ENCODE measurements at regions not wholly inside any gene's neighbourhood (a gene's known extent, or its start where the extent isn't known, plus 50 kb on each side); places are given as distances from the start of the nearest gene placed in this dataset.

- no peak for DNase-seq
- Mint-ChIP-seq H3K36me3 (ENCODE audit: low read depth) (no peaks in the 10 kb centered on the region), H3K9me3 (no peaks in the 10 kb centered on the region), H3K4me1 (ENCODE audit: low read depth) (no peaks in the 10 kb centered on the region), H3K27me3 (peaks cover 23% of the 10 kb centered on the region), H3K4me3 (no peak overlapping the region), H3K27ac (no peak overlapping the region)
Observed at GRCh38 chr22:27485842-27486241, 315.7 kb downstream of the MN1 start.

GRCh38 chr22:27487600-27488452, 313.7 kb downstream of the MN1 start:
- DNase-seq: no peak
- Mint-ChIP-seq H3K27ac (no peak overlapping the region), H3K9me3 (no peaks in the 10 kb centered on the region), H3K4me1 (ENCODE audit: low read depth) (no peaks in the 10 kb centered on the region), H3K27me3 (peaks cover 23% of the 10 kb centered on the region), H3K36me3 (ENCODE audit: low read depth) (no peaks in the 10 kb centered on the region), H3K4me3 (no peak overlapping the region)

DNA sequence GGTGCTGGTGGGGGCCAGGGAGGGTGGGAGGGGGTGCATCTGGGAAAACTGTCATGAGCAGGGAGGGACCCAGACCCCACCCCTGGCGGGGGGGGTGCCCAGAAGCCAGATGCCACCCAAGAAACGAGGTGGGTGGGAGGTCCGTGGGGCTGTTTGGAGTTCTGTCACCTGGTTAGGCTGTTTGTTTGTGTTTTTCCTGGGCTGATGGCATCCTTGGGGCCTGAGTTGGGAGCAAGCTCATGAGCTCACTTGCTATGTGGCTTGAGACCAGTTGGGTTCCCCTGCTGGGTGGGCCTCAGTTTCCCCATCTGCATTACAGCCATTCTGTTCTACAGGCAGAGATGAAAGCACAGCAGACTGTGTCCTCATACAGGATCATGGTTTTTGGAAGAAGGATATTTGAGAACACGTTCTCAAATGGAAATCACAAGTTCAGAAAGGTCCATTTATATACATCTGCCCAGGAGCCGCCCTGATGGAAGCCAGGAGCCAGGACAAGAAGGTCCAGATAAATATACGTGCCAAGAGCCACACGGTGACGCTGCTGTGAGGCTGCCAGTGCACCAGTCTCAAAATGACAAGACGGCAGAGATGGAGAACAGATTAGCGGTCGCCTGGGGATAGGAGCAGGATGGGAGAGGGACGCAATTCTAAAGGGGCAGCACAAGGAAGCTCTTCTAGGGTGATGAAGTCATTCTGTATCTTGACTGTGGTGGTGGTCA, 312.9 kb downstream of the MN1 start:
- no peaks in the 10 kb centered on the region for H3K4me1 Mint-ChIP-seq (ENCODE audit: low read depth)
- no peak overlapping the region for H3K4me3 Mint-ChIP-seq
- no peak for DNase-seq
- H3K36me3 Mint-ChIP-seq (ENCODE audit: low read depth): no peaks in the 10 kb centered on the region
- no peaks in the 10 kb centered on the region for H3K9me3 Mint-ChIP-seq
- no peak overlapping the region for H3K27ac Mint-ChIP-seq
- H3K27me3 Mint-ChIP-seq: peaks cover 19% of the 10 kb centered on the region

- H3K4me3 Mint-ChIP-seq: no peak overlapping the region
- no peak for DNase-seq
Observed at GRCh38 chr22:27489178-27489675, 312.3 kb downstream of the MN1 start.

DNA sequence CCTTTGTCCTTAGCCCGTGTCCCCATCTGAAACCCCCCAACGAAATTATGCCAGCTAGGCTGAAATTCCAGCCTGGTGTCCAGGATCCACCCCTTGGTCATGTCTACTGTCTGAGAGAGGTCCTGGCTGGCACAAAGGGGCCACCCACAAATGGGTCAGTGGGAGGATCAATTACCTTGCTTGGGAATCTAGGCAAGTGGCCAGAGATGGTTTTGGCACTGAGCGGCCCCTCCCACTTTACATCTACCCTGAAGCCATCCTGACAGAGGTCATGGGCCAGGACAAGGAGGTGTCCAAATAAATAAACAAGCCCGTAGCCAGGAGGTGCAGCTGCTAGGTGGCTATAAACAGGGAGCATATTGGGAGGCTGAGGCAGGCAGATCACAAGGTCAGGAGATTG, 311.5 kb downstream of the MN1 start:
- H3K9me3 Mint-ChIP-seq: no peaks in the 10 kb centered on the region
- no peak for DNase-seq
- H3K27ac Mint-ChIP-seq: no peak overlapping the region
- no peaks in the 10 kb centered on the region for H3K4me1 Mint-ChIP-seq (ENCODE audit: low read depth)
- peaks cover 19% of the 10 kb centered on the region for H3K27me3 Mint-ChIP-seq
- no peak overlapping the region for H3K4me3 Mint-ChIP-seq
- H3K36me3 Mint-ChIP-seq (ENCODE audit: low read depth): no peaks in the 10 kb centered on the region

More at GRCh38 chr22:27489178-27489675, 312.3 kb downstream of the MN1 start:
- Mint-ChIP-seq H3K27ac (no peak overlapping the region), H3K27me3 (peaks cover 19% of the 10 kb centered on the region), H3K4me1 (ENCODE audit: low read depth) (no peaks in the 10 kb centered on the region), H3K36me3 (ENCODE audit: low read depth) (no peaks in the 10 kb centered on the region), H3K9me3 (no peaks in the 10 kb centered on the region)

GRCh38 chr22:27491888-27492287, 309.7 kb downstream of the MN1 start:
- Mint-ChIP-seq H3K27ac (no peak overlapping the region), H3K9me3 (no peaks in the 10 kb centered on the region), H3K4me1 (ENCODE audit: low read depth) (no peaks in the 10 kb centered on the region), H3K27me3 (peaks cover 13% of the 10 kb centered on the region), H3K4me3 (no peak overlapping the region), H3K36me3 (ENCODE audit: low read depth) (no peaks in the 10 kb centered on the region)
- no peak for DNase-seq

- Mint-ChIP-seq H3K27ac (no peak overlapping the region), H3K27me3 (peaks cover 6% of the 10 kb centered on the region), H3K9me3 (no peaks in the 10 kb centered on the region), H3K4me1 (ENCODE audit: low read depth) (no peaks in the 10 kb centered on the region), H3K36me3 (ENCODE audit: low read depth) (no peaks in the 10 kb centered on the region), H3K4me3 (no peak overlapping the region)
- no peak for DNase-seq
Observed at GRCh38 chr22:27492566-27493201, 308.9 kb downstream of the MN1 start.

DNA sequence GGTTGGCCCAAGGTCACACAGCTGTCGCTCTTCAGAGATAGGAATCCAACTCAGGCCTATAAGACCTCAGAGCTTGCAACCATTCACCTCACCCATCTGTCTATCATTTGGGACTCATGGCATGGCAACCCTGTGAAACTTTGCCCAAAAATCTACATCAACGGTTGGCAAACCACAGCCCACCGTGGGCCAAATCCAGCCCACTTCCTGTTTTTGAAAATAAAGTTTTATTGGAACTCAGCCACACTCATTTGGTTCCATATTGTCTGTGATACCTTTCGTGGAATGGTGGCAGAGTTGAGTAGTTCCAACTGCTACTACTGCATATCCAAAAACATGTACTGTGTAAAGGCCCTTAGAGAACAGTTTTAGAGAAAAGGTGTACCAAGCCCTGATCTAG, 307.8 kb downstream of the MN1 start:
- Mint-ChIP-seq H3K27ac (no peak overlapping the region), H3K36me3 (ENCODE audit: low read depth) (no peaks in the 10 kb centered on the region), H3K4me3 (no peak overlapping the region), H3K27me3 (peaks cover 2% of the 10 kb centered on the region), H3K4me1 (ENCODE audit: low read depth) (no peaks in the 10 kb centered on the region), H3K9me3 (no peaks in the 10 kb centered on the region)
- DNase-seq: no peak

DNA sequence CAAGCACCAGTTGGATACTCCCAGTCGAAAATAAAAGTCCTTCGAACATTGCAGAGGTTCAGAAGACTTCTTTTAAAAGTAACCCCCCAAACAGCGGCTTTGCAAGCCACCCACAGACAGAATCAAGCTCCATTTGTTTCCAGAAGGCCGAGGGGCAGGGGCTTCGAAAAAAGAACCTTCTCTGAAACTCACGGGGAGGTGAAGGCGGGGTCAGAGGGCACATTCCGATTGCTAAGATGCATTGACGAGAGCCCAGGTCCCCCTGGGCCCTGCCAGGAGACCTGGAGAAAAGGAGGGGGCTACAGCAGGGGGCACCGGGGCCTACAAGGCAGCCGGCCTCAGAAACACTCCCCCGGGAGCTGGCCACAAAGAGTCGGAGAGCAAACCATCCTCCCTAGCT, 306.8 kb downstream of the MN1 start:
- Mint-ChIP-seq H3K27ac (no peak overlapping the region), H3K9me3 (no peaks in the 10 kb centered on the region), H3K27me3 (no peaks in the 10 kb centered on the region), H3K36me3 (ENCODE audit: low read depth) (no peaks in the 10 kb centered on the region), H3K4me1 (ENCODE audit: low read depth) (no peaks in the 10 kb centered on the region), H3K4me3 (no peak overlapping the region)
- no peak for DNase-seq

GRCh38 chr22:27495325-27495724, 306.2 kb downstream of the MN1 start:
- Mint-ChIP-seq H3K4me1 (ENCODE audit: low read depth) (no peaks in the 10 kb centered on the region), H3K27ac (no peak overlapping the region), H3K27me3 (no peaks in the 10 kb centered on the region), H3K36me3 (ENCODE audit: low read depth) (no peaks in the 10 kb centered on the region), H3K4me3 (no peak overlapping the region), H3K9me3 (no peaks in the 10 kb centered on the region)
- no peak for DNase-seq

- Mint-ChIP-seq H3K27ac (no peak overlapping the region), H3K9me3 (peaks cover 2% of the 10 kb centered on the region), H3K36me3 (ENCODE audit: low read depth) (no peaks in the 10 kb centered on the region), H3K4me1 (ENCODE audit: low read depth) (no peaks in the 10 kb centered on the region), H3K27me3 (no peaks in the 10 kb centered on the region), H3K4me3 (no peak overlapping the region)
- DNase-seq: no peak
Observed at GRCh38 chr22:27499121-27499520, 302.4 kb downstream of the MN1 start.

GRCh38 chr22:27501191-27501936, 300.2 kb downstream of the MN1 start:
- no peak overlapping the region for H3K27ac Mint-ChIP-seq
- no peak overlapping the region for H3K4me3 Mint-ChIP-seq
- DNase-seq: no peak
- no peaks in the 10 kb centered on the region for H3K27me3 Mint-ChIP-seq
- H3K36me3 Mint-ChIP-seq (ENCODE audit: low read depth): no peaks in the 10 kb centered on the region
- no peaks in the 10 kb centered on the region for H3K4me1 Mint-ChIP-seq (ENCODE audit: low read depth)
- H3K9me3 Mint-ChIP-seq: peaks cover 2% of the 10 kb centered on the region

DNA sequence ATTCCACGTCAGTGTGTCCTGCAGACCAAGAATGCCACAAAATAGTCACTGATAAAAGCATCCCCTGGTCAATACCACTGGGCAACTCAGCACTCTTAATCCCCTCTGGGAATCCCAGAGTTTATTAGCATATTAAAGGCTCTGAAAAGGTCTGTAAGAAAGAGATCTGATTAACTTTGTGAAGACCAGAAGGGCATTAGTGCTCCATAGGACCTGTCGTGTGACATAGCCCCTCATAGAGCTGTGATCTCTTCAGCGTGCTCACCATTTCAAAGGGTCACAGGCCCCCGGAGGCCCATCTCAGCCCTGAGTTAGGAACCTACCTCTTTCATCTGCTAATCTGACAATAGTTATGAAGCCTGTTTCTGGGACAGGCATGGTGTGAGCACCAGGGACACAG, 299.2 kb downstream of the MN1 start:
- Mint-ChIP-seq H3K27ac (no peak overlapping the region), H3K27me3 (no peaks in the 10 kb centered on the region), H3K9me3 (peaks cover 2% of the 10 kb centered on the region), H3K4me3 (no peak overlapping the region), H3K4me1 (ENCODE audit: low read depth) (no peaks in the 10 kb centered on the region), H3K36me3 (ENCODE audit: low read depth) (no peaks in the 10 kb centered on the region)
- no peak for DNase-seq
